Right cardiac atrium (tissue), 5 donors: ENCODE measurements at regions not wholly inside any gene's neighbourhood (a gene's known extent, or its start where the extent isn't known, plus 50 kb on each side); places are given as distances from the start of the nearest gene placed in this dataset.

ENCODE experiments used
- ATAC-seq, 2 donors: fragments of 200-7000 bp; cut with Tn5 transposase; one replicate each; pipeline versions ENCODE4 v1.8.0 to v1.9.1; 2020; ENCODE audit warnings: moderate library complexity in 2 of 2, mild to moderate bottlenecking in 1 of 2
- DNase-seq, 3 donors: peaks; one replicate each; pipeline ENCODE4 v3.0.0-alpha.2; 2020
- H3K27ac ChIP-seq: one replicate; pipeline ENCODE4 v1.5.1; 2013; ENCODE audit warnings: mild to moderate bottlenecking, low read length, control low read depth, moderate library complexity
- H3K27me3 ChIP-seq: one replicate; pipeline ENCODE4 v1.6.1; 2013; ENCODE audit not compliant: control insufficient read depth, insufficient read depth
- H3K4me1 ChIP-seq: one replicate; pipeline ENCODE4 v1.6.1; 2013; ENCODE audit warnings: low read length; ENCODE audit not compliant: control insufficient read depth, insufficient read depth
- H3K4me3 ChIP-seq: one replicate; pipeline ENCODE4 v1.5.1; 2013; ENCODE audit warnings: low read length, control low read depth
- H3K9me3 ChIP-seq: one replicate; pipeline ENCODE4 v1.6.1; 2013; ENCODE audit warnings: low read length; ENCODE audit not compliant: control insufficient read depth
- WGBS: extraction: QIAGEN DNeasy Blood & Tissue Kit; methylation state at CpG from one replicate; pipeline ENCODE4 v1.1.7; 2013; 5-methylcytosine and 5-hydroxymethylcytosine counted together
- intact Hi-C, 4 donors: fragments of 100-400 bp; cut with DNase I; formaldehyde crosslinking; loops; one replicate each; pipeline versions ENCODE4 v1.11.0 to v1.14.0; 2022 to 2023
- donor health status: healthy with polysubstance abuse.
- donor health status: DM: no; HTN: yes; CAD: no.
- donor health status: DM: no; HTN: no; CAD: no.
- donor health status: DM: no; HTN: yes; CAD: no; lungs with severe emphysema.
- donor health status: DM: yes; HTN: yes; CAD: no.

GRCh38 chr4:146023334-146023967 is 84.8 kb upstream of the ZNF827 start:
- Histone ChIP-seq H3K27ac (no peak overlapping the region), H3K4me1 (no peaks in the 10 kb centered on the region), H3K4me3 (no peak overlapping the region), H3K27me3 (no peaks in the 10 kb centered on the region), H3K9me3 (no peaks in the 10 kb centered on the region)
- intact Hi-C loops, result no loop called here
- ATAC-seq, result no peak
- DNase-seq, result no peak
- 83% methylated on average over 3 of the region's 3 CpGs for WGBS

- no peak overlapping the region for H3K27ac ChIP-seq
- intact Hi-C loops, result no loop called here
- H3K27me3 ChIP-seq, result no peaks in the 10 kb centered on the region
- H3K9me3 ChIP-seq, result no peaks in the 10 kb centered on the region
- no peak for ATAC-seq
- H3K4me1 ChIP-seq, result no peaks in the 10 kb centered on the region
- DNase-seq, result no peak
- H3K4me3 ChIP-seq, result no peak overlapping the region
These were observed 83.9 kb upstream of the ZNF827 start for GRCh38 chr4:146022541-146022940.

GRCh38 chr4:146018247-146018646 is 79.6 kb upstream of the ZNF827 start:
- Histone ChIP-seq H3K27ac (no peak overlapping the region), H3K27me3 (no peaks in the 10 kb centered on the region), H3K4me1 (no peaks in the 10 kb centered on the region), H3K9me3 (no peaks in the 10 kb centered on the region), H3K4me3 (no peak overlapping the region)
- WGBS, result 92% methylated on average over 1 of the region's 1 CpG
- intact Hi-C loops, result no loop called here
- DNase-seq (no peak), ATAC-seq (no peak)

- WGBS, result 80% methylated on average over 1 of the region's 1 CpG
- ATAC-seq (no peak), DNase-seq (no peak)
- Histone ChIP-seq H3K27ac (no peak overlapping the region), H3K4me1 (no peaks in the 10 kb centered on the region), H3K4me3 (no peak overlapping the region), H3K9me3 (peaks cover 2% of the 10 kb centered on the region), H3K27me3 (no peaks in the 10 kb centered on the region)
- intact Hi-C loops, result no loop called here
These were observed 66.1 kb upstream of the ZNF827 start for GRCh38 chr4:146004730-146005129.

- no peaks in the 10 kb centered on the region for H3K27me3 ChIP-seq
- 81% methylated on average over 2 of the region's 2 CpGs for WGBS
- ATAC-seq (no peak), DNase-seq (no peak)
- H3K27ac ChIP-seq, result no peak overlapping the region
- no peaks in the 10 kb centered on the region for H3K9me3 ChIP-seq
- no peak overlapping the region for H3K4me3 ChIP-seq
- intact Hi-C loops, result no loop called here
- H3K4me1 ChIP-seq, result no peaks in the 10 kb centered on the region
These were observed 50.0 kb upstream of the ZNF827 start for GRCh38 chr4:145988628-145989027.
